ENCODE measurements at regions not wholly inside any gene's neighbourhood (a gene's known extent, or its start where the extent isn't known, plus 50 kb on each side); places are given as distances from the start of the nearest gene placed in this dataset.
"Not testable (repeated sequence)": the region's sequence is repeated elsewhere in the genome, so short reads cannot be mapped to it uniquely, and the experiment has no call there.

GRCh38 chr6:115873901-115874300 is 186.8 kb downstream of the FRK start:
- DNase-seq (ENCODE audit: low read depth) = no peak
- no peak for TF ChIP-seq CTCF (IDR thresholded peaks at IDR 0.05; ENCODE audit: low read depth, low read length, missing control alignments)
- H3K4me3 ChIP-seq (ENCODE audit: low read depth, low read length) = no peak overlapping the region

GRCh38 chr6:115870464-115870863 is 190.2 kb downstream of the FRK start:
- DNase-seq (ENCODE audit: low read depth) = no peak
- H3K4me3 ChIP-seq (ENCODE audit: low read depth, low read length) = no peak overlapping the region
- no peak for TF ChIP-seq CTCF (IDR thresholded peaks at IDR 0.05; ENCODE audit: low read depth, low read length, missing control alignments)

- TF ChIP-seq CTCF (IDR thresholded peaks at IDR 0.05; ENCODE audit: low read depth, low read length, missing control alignments) = no peak
- H3K4me3 ChIP-seq (ENCODE audit: low read depth, low read length) = no peak overlapping the region
- no peak for DNase-seq (ENCODE audit: low read depth)
Observed at GRCh38 chr6:115865914-115866313, 194.8 kb downstream of the FRK start.

- TF ChIP-seq CTCF (IDR thresholded peaks at IDR 0.05; ENCODE audit: low read depth, low read length, missing control alignments) = no peak
- no peak overlapping the region for H3K4me3 ChIP-seq (ENCODE audit: low read depth, low read length)
Observed at GRCh38 chr6:115863211-115863610, 197.5 kb downstream of the FRK start.

GRCh38 chr6:115861658-115862057 is 199.0 kb downstream of the FRK start:
- not testable (repeated sequence) for DNase-seq (ENCODE audit: low read depth); H3K4me3 ChIP-seq (ENCODE audit: low read depth, low read length)

More at GRCh38 chr6:115863211-115863610, 197.5 kb downstream of the FRK start:
- no peak for DNase-seq (ENCODE audit: low read depth)

- H3K4me3 ChIP-seq (ENCODE audit: low read depth, low read length); DNase-seq (ENCODE audit: low read depth): not testable (repeated sequence)
Observed at GRCh38 chr6:115859577-115859976, 201.1 kb downstream of the FRK start.

- no peak overlapping the region for H3K4me3 ChIP-seq (ENCODE audit: low read depth, low read length)
- TF ChIP-seq CTCF (IDR thresholded peaks at IDR 0.05; ENCODE audit: low read depth, low read length, missing control alignments) = no peak
- no peak for DNase-seq (ENCODE audit: low read depth)
Observed at GRCh38 chr6:115854866-115855665, 205.6 kb downstream of the FRK start.

- no peak for DNase-seq (ENCODE audit: low read depth)
- no peak for TF ChIP-seq CTCF (IDR thresholded peaks at IDR 0.05; ENCODE audit: low read depth, low read length, missing control alignments)
- no peak overlapping the region for H3K4me3 ChIP-seq (ENCODE audit: low read depth, low read length)
Observed at GRCh38 chr6:115847671-115848070, 213.0 kb downstream of the FRK start.
